ENCODE measurements at regions not wholly inside any gene's neighbourhood (a gene's known extent, or its start where the extent isn't known, plus 50 kb on each side); places are given as distances from the start of the nearest gene placed in this dataset.

DNA sequence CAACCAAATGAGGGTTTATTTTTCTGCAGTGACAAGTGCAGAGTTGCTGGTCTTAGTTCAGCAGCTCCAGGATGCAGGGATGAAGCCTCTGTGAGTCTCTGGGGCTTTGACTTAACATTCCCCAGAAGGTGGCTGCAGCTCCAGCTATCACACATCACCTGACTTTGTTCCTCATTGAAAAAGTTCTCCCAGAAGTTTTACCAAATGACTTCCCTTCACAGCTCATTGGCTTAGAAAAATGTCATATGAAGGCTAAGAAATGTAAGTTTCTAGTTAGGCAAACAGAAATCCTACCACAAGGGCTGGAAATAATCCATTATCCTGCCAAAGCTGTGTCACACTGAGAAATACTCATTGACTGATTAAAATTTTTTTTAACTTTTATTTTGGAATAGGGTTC lies 184.9 kb downstream of the MINAR1 start:
- no peak overlapping the region for H4K91ac ChIP-seq (replicated peaks; ENCODE audit: insufficient read length, low read length)
- no peak overlapping the region for H2BK12ac ChIP-seq (ENCODE audit: low read depth, low read length)
- H3K27ac ChIP-seq (ENCODE audit: low read depth, low read length) = no peak overlapping the region
- H3K23me2 ChIP-seq (ENCODE audit: low read depth, low read length) = no peaks in the 10 kb centered on the region
- CTCF ChIA-PET (ENCODE audit: partially characterized antibody) = interaction anchor here (1.0 to 1.6 kb wide), 3 partner anchors 24 to 236 kb away, joined by 3 to 5 read pairs (median 3); no protein-coding TSS in a partner anchor
- H4K20me1 ChIP-seq (replicated peaks in 1 of 2; ENCODE audit: control insufficient read depth in 1 of 2, insufficient read depth in 2 of 2, low read length in 2 of 2) = no peaks in the 10 kb centered on the region
- POLR2A ChIA-PET (ENCODE audit: partially characterized antibody) = no interaction called here
- no peak overlapping the region for H4K5ac ChIP-seq (ENCODE audit: insufficient read length, low read depth, low read length)
- H3K79me1 ChIP-seq (ENCODE audit: low read depth, low read length) = no peaks in the 10 kb centered on the region
- H2AK5ac ChIP-seq (ENCODE audit: low read depth, low read length) = no peak overlapping the region
- no peak overlapping the region for H2BK20ac ChIP-seq (ENCODE audit: low read length)
- no peaks in the 10 kb centered on the region for H3K36me3 ChIP-seq (ENCODE audit: control insufficient read depth in 2 of 4, insufficient read depth in 4 of 4, low read length in 3 of 4)
- no peak overlapping the region for H3K4me3 ChIP-seq (ENCODE audit: extremely low read depth in 1 of 4, insufficient read depth in 2 of 4, low read depth in 3 of 4, low read length in 4 of 4)
- H3K56ac ChIP-seq (replicated peaks; ENCODE audit: insufficient read length, low read depth, low read length) = no peak overlapping the region
- no peaks in the 10 kb centered on the region for H3K9me3 ChIP-seq (ENCODE audit: insufficient read depth in 2 of 2, low read depth in 1 of 2, low read length in 1 of 2)
- H3K4ac ChIP-seq (replicated peaks; ENCODE audit: insufficient read length, low read depth, low read length) = no peak overlapping the region
- H2BK15ac ChIP-seq (ENCODE audit: low read length) = no peak overlapping the region
- H3K23ac ChIP-seq (ENCODE audit: insufficient read length) = no peak overlapping the region
- H2BK120ac ChIP-seq (replicated peaks; ENCODE audit: low read depth, low read length) = no peak overlapping the region
- no peaks in the 10 kb centered on the region for H3K4me1 ChIP-seq (replicated peaks in 1 of 4; ENCODE audit: control insufficient read depth in 3 of 4, insufficient read depth in 4 of 4, low read length in 3 of 4)
- H3K14ac ChIP-seq (ENCODE audit: insufficient read length) = no peak overlapping the region
- no peak overlapping the region for H3K4me2 ChIP-seq (ENCODE audit: insufficient read depth in 1 of 2, low read depth in 2 of 2, low read length in 2 of 2)
- no peak for TF ChIP-seq ZNF274 (IDR thresholded peaks at IDR 0.05; ENCODE audit: borderline replicate concordance, extremely low read depth, low read length)
- no peaks in the 10 kb centered on the region for H3K27me3 ChIP-seq (replicated peaks in 1 of 4; ENCODE audit: control insufficient read depth in 3 of 4, extremely low read depth in 1 of 4, insufficient read depth in 3 of 4, low read length in 3 of 4)
- DNase-seq (ENCODE audit: low read depth in 1 of 2, low spot score in 2 of 2) = peak in 1 of 2 experiments; percentile 7
- H2AFZ ChIP-seq (ENCODE audit: low read length) = no peak overlapping the region
- H2BK5ac ChIP-seq (ENCODE audit: low read depth, low read length) = no peak overlapping the region
- no peaks in the 10 kb centered on the region for H3K79me2 ChIP-seq (ENCODE audit: control insufficient read depth in 1 of 2, insufficient read depth in 2 of 2, low read length in 2 of 2)
- no peak overlapping the region for H4K8ac ChIP-seq (ENCODE audit: extremely low read depth, insufficient read depth, low read length)
- H3K18ac ChIP-seq (ENCODE audit: extremely low read depth, low read length) = no peak overlapping the region
- no peak overlapping the region for H3K9ac ChIP-seq (replicated peaks in 1 of 4; ENCODE audit: extremely low read depth in 1 of 4, low read depth in 3 of 4, low read length in 3 of 4)
- no peak for FAIRE-seq

All from H1 (cell line).